HG02981 (cell line): ENCODE measurements at regions not wholly inside any gene's neighbourhood (a gene's known extent, or its start where the extent isn't known, plus 50 kb on each side); places are given as distances from the start of the nearest gene placed in this dataset.

ENCODE experiments used
- ATAC-seq: cut with Tn5 transposase; IDR thresholded peaks from one replicate; pipeline ENCODE4 v1.9.1; 2021; ENCODE audit warnings: mild to moderate bottlenecking, moderate library complexity; ENCODE audit not compliant: unreplicated experiment

- no peak for ATAC-seq
Observed at GRCh38 chr2:155442088-155442487, 743.6 kb downstream of the KCNJ3 start.

- ATAC-seq, result no peak
Observed at GRCh38 chr2:155431004-155431507, 732.6 kb downstream of the KCNJ3 start.

- ATAC-seq, result no peak
Observed at GRCh38 chr2:155427470-155427869, 729.0 kb downstream of the KCNJ3 start.

GRCh38 chr2:155424518-155424917, 726.0 kb downstream of the KCNJ3 start:
- ATAC-seq, result no peak

- ATAC-seq, result no peak
Observed at GRCh38 chr2:155418753-155419152, 720.3 kb downstream of the KCNJ3 start.

- ATAC-seq, result peak; percentile 97
Observed at GRCh38 chr2:155412598-155412997, 714.1 kb downstream of the KCNJ3 start.

GRCh38 chr2:155404433-155405002, 706.0 kb downstream of the KCNJ3 start:
- no peak for ATAC-seq

GRCh38 chr2:155393406-155393805, 694.9 kb downstream of the KCNJ3 start:
- ATAC-seq, result no peak

GRCh38 chr2:155391613-155392130, 693.2 kb downstream of the KCNJ3 start:
- ATAC-seq, result no peak

GRCh38 chr2:155389224-155389623, 690.7 kb downstream of the KCNJ3 start:
- ATAC-seq, result no peak

GRCh38 chr2:155384555-155385123, 686.1 kb downstream of the KCNJ3 start:
- ATAC-seq, result no peak

GRCh38 chr2:155382776-155383175, 684.3 kb downstream of the KCNJ3 start:
- ATAC-seq, result no peak

- ATAC-seq, result no peak
Observed at GRCh38 chr2:155381436-155381835, 682.9 kb downstream of the KCNJ3 start.

- no peak for ATAC-seq
Observed at GRCh38 chr2:155379494-155379893, 681.0 kb downstream of the KCNJ3 start.

GRCh38 chr2:155377931-155378444, 679.5 kb downstream of the KCNJ3 start:
- no peak for ATAC-seq

- peak; percentile 60 for ATAC-seq
Observed at GRCh38 chr2:155377266-155377680, 678.8 kb downstream of the KCNJ3 start.

GRCh38 chr2:155372969-155373368, 674.5 kb downstream of the KCNJ3 start:
- no peak for ATAC-seq

GRCh38 chr2:155368934-155369333, 670.4 kb downstream of the KCNJ3 start:
- no peak for ATAC-seq

GRCh38 chr2:155364766-155365165, 666.3 kb downstream of the KCNJ3 start:
- no peak for ATAC-seq

- ATAC-seq, result no peak
Observed at GRCh38 chr2:155363349-155363888, 664.9 kb downstream of the KCNJ3 start.

- no peak for ATAC-seq
Observed at GRCh38 chr2:155357172-155357571, 658.7 kb downstream of the KCNJ3 start.

- no peak for ATAC-seq
Observed at GRCh38 chr2:155356250-155356649, 657.8 kb downstream of the KCNJ3 start.
